HG03442 (cell line): ENCODE measurements at regions not wholly inside any gene's neighbourhood (a gene's known extent, or its start where the extent isn't known, plus 50 kb on each side); places are given as distances from the start of the nearest gene placed in this dataset.

Source experiments
- ATAC-seq: cut with Tn5 transposase; IDR thresholded peaks from one replicate; pipeline ENCODE4 v1.9.1; 2021; ENCODE audit warnings: mild to moderate bottlenecking, moderate library complexity; ENCODE audit not compliant: unreplicated experiment

DNA sequence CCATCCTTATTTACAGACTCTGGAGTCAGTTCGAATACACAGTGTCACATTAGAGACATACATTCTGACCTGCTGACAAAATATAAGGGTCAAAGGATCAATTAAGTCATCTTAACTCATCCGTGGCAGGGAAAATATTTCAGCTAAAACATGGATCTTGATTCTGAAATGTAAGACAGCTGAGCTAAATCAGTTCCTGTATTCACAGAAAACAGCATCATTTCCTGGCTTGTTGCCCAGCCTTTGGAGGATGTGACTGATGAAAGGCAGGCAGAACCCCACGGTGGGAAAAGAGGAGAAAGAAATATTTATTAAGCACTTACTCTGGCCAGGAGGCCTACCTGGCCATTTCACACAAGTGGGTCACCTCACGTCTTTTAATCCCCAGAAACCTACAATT is 101.9 kb downstream of the GAS2L3 start:
- no peak for ATAC-seq

DNA sequence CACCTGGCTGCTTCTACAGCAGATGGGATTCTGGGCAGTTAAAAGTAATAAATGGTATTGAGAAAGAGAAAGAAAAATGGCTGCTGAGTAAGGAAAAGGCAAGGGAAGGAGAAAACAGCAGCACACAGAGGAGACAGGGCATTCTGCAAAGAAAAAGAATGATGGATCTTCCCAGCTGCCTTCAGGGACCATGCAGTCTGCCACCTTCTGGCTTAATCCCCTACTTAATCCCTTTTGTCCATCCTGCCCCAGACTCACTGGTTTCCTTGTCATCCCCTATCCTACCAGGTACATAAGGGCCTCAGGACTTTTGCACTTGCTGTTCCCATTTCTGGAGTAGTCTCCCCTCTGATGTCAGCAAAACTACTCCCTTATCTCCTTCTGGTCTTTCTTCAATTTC is 107.6 kb downstream of the GAS2L3 start:
- no peak for ATAC-seq

DNA sequence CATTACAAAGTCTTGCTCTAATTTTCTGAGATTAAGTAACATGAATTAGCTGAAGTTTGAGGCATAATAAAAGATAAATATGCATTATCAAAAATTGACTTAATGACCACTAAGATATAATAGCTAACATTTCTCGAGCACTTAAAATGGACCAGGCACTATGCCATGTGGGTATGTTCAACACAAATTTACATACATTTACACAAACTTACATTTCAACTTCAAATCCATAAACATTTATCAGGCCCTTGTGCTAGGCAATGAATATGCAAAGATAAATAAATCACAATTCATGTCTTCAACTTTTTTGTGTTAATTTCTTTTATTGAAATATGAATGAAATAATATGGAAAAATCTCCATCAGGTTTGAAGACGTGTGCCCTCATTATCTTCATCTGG is 108.7 kb downstream of the GAS2L3 start:
- no peak for ATAC-seq

DNA sequence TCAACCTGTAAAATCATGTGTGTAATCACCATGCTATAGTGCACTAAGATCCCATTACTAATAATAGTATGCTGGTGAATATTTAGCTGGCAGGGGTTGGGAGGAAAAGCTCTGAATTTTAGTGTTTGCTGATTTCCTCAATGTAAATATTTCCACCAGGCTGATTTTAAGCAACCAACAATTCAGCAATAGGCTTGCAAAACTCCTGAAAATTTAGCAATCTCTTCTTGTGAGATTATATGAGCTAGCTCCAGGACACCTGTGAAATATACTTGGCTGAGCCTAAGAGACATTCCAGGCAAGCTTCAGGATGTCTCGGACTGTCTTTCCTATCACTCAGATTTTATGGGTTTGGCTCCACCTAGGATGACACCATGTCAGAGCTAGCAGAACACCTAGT is 106.9 kb upstream of the ANO4 start:
- no peak for ATAC-seq

DNA sequence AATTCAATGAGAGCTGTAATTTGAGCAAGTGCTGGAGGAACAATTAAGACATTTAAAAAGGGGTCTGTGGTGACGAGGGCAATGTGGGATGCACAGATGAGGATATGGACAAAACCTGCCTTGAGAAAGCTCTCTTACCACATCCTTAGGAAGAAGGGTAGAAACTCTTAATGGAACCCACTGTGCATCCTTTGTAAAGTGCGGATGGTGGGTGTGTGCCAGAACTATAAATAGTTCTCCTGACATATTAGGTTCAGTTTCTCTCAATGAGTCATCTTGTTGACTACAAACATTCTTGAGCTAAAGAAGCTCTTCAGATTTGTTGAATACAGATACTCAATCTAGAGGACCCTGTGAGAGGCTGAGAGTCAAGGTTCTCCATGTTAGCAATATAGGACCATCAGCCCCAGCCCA is 106.1 kb upstream of the ANO4 start:
- ATAC-seq, result no peak

DNA sequence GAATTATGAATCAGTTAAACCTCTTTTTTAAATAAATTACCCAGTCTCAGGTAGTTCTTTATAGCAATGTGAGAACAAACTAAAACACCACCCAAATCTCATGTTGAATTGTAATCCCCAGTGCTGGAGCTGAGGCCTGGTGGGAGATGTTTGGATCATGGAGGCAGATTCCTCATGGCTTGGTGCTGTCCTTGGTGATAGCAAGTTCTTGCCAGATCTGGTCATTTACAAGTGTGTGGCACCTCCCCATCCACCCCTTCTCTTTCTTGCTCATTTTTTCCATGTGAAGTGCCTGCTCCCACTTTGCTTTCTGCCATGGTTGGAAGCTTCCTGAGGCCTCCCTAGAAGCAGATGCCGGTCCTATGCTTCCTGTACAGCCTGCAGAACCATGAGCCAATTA is 102.1 kb upstream of the ANO4 start:
- ATAC-seq, result no peak

DNA sequence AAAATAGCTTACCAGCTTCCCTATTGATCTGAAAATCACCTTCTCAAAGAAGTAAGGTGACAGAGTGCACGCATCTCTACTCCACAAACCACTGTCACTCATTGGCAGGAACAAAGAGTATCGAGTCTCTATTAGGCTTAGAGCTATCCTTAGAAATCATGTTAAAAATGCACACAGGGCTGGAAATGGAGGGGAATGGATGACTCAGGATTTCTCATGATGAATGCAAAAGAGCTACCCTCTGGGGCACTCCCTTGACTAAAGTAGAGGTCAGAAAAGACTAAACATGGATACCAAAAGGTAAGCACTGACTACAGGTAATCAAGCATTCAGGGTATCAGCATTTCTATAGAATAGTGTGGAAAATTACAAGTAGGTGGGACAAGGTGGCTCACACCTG is 96.1 kb upstream of the ANO4 start:
- no peak for ATAC-seq

DNA sequence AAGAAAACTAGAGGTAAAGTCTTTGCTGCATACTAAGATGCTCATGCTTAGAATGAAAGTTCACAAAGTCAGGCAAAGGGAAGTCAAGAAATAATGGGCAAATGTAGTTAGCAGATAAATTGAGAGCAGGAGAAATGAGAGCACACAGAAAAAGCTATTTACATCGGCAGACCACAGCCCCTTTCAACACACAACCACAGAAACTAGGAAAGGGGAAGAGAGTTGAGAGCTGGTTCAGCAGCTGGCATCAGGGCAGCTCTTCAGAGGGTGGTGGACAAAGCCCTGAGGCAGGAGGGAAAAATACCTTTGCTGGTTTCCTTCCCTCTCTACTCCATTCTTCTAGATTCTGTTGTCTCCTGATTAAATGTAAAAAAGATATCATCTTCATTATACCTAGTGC is 95.4 kb upstream of the ANO4 start:
- peak; percentile 87 for ATAC-seq

DNA sequence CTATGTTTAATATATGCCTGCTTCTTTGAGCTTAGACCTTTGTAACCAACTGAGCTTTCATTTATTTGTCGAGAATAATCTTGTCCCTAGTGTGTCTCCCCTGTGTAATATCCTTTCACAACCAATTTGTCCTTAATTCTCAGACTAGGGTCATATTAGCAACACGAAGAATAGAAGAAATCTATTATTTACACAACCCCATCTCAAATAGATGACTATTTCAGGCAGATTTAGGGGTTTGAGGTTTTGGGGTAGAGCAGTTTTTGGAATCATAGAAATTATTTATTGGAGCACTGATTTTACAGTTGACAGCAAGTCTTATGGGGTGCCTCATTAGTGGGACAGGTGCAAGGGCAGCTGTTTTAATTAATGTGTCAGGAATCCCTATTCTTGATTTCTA is 91.2 kb upstream of the ANO4 start:
- no peak for ATAC-seq

DNA sequence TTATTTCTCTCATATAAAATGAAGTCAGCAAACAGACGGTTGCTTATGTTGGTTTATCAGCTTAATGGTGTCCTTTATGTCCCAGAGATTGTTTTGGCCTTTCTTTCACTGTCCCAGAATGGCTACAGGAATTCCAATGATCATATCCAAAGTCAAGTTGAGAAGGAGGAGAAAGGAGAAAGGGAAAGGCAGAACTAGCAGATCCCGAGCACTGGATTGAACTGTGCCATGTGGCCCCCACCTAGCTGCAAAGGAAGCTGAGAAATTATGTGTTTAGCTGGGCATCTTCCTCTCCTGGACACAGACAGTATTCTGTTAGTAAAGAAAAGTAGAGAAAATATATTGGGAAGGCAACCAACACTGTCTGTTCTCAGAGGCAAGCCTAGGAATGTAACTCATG is 90.7 kb upstream of the ANO4 start:
- no peak for ATAC-seq

DNA sequence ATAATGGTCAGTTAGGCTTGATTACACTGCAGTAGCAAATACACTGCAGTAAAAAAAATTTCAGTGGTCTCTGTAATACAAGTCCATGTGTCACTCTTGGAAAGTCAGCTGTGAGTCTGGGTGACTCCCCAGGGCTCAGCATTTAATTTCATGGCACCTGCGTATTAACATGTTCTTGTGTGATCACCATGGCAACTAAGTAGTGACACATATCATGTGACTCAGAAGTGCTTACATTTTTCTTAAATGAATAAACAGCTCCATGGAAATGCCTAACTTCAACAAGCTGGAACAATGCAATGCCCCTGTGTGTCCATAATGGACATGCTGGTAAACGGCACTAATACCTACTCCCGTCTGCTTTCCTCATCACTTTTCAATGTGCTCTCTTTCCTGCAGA is 88.5 kb upstream of the ANO4 start:
- ATAC-seq, result no peak

DNA sequence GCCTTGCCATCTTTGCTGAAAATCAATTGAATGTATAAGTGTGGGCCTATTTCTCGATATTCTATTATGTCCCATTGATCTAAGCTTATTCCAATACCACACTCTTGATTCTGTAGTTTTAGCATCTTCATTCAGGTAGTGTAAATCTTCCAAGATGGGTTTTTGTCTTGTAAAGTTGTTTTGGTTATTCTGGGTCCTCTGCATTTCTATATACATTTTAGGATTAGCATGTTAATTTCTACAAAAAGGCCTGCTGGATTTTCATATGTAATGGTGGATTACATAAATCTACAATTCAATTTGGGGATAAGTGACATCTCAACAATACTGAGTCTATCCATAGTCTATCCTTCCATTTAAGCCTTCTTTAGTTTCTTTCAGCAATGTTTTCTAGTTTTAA is 86.0 kb upstream of the ANO4 start:
- no peak for ATAC-seq

DNA sequence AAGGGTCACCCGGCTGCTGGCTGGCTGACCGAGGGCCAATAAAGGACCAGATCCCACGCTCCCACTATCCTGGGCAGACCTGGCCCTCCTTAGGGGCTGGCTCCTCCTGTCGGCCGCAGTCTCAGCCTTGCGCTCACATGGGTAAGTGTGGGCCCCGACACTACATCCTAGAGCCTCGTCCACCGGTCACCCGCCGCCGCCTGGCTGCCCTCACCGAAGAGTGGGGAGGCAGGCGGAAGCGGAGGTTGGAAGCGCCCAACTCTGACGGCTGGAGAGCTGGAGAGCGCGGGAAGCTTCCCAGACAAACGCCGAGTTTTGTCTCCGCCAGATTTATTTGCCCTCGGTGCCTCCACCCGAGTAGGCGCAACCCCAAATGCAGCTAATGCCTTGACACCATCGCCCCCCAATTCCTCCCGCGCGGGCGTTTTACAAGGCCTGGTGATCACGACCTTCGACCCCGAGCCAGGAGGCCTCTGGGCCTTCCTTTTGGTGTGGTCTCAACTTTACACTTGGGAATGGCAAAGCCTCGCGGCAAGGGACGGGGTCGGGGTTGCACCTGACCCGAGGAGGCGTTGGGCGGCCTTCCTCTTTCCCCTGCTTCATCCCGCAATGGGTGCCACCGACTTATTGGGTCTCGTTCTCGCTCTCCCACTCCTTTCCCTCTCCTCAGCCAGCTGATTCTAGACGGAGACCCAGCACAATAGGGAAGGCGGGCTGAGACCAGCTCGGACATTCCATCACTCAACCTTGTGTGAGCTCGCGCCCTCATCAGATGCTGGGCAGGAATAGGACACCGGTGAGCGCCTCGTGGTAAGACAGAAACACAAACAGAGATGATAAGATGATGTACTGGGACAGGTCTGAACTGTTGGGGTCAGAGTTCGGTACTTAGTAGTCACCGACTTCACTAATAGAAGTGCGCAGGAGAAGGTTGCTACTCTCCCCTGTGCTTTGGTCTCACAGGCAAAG is 78.3 kb upstream of the ANO4 start:
- no peak for ATAC-seq

DNA sequence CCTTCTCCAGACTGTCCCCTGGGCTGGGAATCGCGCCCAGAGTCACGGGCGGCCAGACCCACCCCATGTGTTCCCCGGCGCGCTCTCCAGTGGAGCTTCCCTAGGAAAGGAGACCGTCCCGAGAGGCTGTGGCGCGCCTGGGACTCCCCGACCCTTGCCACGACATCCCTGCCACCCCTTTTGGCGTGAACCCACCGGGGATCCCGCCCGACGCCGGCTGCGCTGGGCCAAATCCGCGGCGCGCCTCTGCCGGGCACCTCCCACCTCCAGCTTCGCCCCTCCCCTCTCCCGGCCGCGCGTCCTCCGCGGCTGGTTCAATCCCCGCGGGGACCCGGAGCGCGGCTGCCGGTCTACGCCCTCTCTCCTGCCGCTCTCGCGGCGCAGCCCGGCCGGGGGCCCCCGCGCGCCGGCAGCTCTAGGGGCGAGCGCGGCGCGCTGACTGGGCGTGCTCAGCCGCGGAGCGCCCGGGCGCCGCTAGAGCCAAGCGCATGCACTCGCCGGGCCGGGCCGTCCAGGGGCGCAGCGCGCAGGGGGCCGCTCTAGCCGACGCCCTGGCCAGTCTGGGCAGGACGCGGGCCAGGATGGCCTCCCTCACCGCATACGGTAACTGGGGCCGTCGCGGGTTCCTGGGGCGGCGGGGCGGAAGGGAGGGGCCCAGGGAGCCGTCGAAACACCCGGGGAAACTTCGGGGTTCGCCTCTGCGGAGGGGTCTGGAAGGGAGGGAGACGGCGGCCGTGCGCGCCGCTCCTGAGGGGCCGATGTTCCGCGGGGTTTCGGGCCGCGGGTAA is 77.4 kb upstream of the ANO4 start:
- ATAC-seq, result no peak

DNA sequence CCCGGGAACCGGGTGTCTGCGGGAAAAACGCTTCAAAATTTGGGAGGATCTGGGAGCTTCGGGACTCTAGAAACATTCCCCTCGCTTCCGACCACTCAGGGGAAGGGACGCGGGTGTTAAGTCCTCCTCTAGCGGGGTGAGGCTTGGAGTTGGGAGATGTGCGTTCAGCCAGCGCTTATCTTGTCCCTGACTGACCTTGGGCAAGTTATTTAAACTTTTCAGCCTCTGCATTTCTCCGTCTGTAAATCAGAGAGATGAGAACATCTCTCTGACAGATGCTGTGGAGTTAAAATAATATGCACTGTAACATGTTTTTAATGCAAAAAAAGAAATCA is 76.9 kb upstream of the ANO4 start:
- no peak for ATAC-seq

DNA sequence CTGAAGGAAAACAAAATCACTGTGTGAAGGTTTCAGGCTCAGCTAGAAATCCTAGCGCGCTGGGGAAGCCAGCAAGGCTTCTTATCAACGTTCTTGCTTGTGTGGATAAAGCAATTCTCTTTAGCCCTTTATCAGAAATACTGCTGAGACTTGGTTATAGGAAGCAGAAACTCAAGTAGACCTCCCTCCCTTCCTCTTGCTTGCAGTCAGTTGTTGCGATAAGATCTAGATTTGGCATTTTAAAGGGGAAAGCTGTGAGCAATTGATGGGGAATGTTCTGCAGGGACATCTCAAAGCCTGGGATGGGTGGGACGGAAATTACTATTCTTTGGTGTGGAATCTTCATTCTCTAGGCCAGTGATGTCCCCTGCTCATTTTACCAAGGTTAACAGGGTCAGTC is 76.4 kb upstream of the ANO4 start:
- ATAC-seq, result no peak

DNA sequence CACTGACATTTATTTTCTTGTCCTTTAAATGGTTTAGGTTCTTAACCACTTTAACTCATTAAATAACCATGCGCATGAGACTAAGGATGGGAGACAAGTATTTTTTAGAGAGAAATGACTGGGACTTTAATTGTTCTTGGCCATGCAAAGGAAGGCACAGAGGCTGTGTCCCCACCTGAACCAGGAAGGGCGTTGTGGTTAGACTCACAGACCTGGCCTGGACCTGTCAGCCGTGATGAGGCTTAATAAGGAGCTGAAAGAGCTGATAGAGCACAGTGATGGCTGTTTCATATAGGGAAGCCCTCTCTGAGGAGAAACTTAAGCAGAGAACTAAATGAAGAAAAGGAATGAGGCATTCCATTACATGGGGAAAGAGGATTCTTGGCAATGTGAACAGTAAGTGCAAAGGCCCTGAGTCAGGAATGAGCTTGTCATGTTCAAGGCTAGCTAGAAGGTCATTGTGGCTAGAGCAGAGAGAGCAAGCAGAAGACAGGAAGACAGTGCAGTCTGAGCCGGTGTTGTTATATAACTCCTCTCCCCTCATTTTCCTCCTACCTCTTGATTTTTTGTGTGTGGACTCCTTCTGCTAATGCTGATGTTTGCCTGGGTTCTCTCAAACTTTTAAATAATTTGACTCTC is 74.4 kb upstream of the ANO4 start:
- no peak for ATAC-seq

DNA sequence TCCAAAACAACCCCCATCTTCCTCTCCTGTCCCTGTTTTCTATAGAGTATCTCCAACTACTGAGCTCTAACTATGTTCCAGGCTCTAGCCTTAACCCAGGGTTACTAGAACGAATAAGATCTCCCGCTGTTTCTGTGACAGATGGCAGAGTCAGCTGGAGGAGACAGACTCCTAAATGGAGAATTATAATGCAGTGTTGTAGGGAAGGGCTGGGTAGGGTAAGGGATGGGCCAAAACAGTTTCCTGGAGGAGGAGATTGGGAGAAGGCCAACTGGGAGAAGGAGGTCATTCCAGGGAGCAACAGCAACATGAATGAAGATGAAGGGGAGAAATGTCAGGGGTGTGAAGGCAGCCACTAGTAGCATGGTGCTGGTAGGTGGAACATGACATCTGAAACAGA is 73.4 kb upstream of the ANO4 start:
- ATAC-seq, result no peak

DNA sequence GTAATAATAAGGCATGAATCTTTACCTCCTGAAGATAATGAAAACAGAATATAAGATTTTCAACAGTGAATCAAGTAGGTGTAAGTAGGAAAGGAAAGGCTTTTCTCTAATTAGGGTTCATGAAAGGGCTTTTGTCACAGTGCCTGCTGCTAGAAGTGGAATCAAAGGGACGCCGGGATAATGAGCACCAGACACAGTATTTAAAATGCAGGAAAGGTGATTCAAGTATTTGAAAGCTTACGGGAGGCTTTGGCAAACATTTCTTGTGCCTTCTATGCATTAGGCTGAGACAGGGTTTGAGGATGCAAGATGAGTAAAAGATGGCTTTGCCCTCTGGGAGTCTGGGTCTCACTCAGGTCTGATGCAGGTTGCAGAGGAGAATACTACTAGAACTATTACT is 70.5 kb upstream of the ANO4 start:
- ATAC-seq, result no peak

DNA sequence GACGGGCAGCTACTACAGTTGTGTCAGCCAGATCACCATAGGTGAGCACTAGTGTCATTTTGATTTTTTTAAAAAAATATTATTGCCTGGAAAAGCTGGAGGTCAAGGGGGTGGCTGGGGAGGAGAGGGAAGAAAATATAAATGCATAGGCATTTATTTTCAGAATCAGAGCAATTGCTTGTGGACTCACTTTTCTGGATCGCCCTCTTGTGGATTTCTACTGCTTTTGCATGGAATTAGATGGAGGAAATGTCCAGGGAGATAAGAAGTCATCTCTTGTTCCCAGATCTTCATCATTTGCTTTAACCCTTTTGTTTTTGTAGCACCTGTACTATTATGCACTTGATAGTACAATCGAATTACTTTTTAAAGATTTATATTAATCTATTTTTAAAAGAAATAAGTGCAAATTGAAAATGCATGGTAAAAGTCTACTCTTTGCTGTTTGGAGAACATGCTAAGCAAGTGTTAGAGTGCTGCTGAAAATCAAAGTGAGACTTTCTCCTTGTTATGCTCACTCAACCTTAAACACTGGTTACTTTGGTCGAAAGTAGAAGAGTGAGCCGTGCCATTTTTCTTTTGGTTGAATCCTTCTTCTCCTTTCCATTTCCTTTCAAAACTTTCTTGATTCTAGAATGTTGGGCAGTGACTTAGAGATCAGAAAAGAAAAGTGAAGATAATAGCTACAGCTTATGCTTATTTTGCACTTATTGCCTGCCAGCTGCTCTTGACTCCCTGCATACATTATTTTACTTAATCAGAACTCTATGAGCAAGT is 60.6 kb upstream of the ANO4 start:
- ATAC-seq, result peak; percentile 72

DNA sequence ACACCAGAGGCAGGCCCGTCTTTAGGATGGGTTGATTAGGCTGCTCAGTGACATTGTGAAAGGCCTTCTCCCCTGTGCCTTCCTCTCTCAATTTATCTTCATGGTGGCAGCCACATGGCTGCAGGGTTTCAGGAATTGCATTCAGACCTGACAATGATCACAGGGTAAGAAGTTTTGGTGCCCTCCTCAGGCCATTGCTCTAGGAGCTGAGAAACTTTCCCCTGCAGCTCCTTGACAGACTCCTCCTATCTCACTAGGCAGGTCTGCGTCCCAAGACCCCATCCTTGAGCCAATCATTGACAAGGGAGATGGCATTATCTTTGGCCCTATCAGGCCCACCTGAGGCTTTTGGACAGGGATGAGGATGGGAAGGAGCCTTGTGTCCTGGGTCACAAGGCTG is 57.4 kb upstream of the ANO4 start:
- ATAC-seq, result no peak
